H1 (cell line): ENCODE measurements at regions not wholly inside any gene's neighbourhood (a gene's known extent, or its start where the extent isn't known, plus 50 kb on each side); places are given as distances from the start of the nearest gene placed in this dataset.

Source experiments
- CREB1 ChIP-seq: IDR thresholded peaks from 2 replicates; pipeline ENCODE4 v1.6.1; 2012; ENCODE audit warnings: inconsistent platforms
- EZH2 ChIP-seq: fragments of 200-600 bp; sonication (generic); IDR thresholded peaks from 2 replicates; pipeline ENCODE4 v1.7.1; 2012; ENCODE audit warnings: low read depth, mild to moderate bottlenecking, moderate library complexity, low read length, inconsistent platforms; ENCODE audit not compliant: severe bottlenecking
- FOSL1 ChIP-seq: IDR thresholded peaks from 2 replicates; pipeline ENCODE4 v1.6.1; 2011; ENCODE audit warnings: mild to moderate bottlenecking, low read depth, low read length, moderate library complexity; ENCODE audit not compliant: insufficient read depth
- JUND ChIP-seq: IDR thresholded peaks from 2 replicates; pipeline ENCODE4 v1.6.1; 2011; ENCODE audit warnings: mild to moderate bottlenecking, improper control_type of control experiment, low read length
- POLR2A ChIP-seq, 2 experiments: IDR thresholded peaks; 1 replicate in 1 of 2; 2 replicates in 1 of 2; pipeline ENCODE4 v1.6.1; 2011; ENCODE audit warnings: low read depth in 2 of 2, low read length in 2 of 2, mild to moderate bottlenecking in 2 of 2; ENCODE audit errors: control extremely low read depth in 1 of 2
- RAD21 ChIP-seq, 2 experiments: IDR thresholded peaks in 1 of 2; conservative IDR thresholded peaks in 1 of 2; 2 replicates each; pipeline ENCODE4 v1.6.1; 2011; ENCODE audit warnings: low read depth in 2 of 2, low read length in 2 of 2, improper control_type of control experiment in 1 of 2, inconsistent platforms in 1 of 2, mild to moderate bottlenecking in 1 of 2, moderate library complexity in 1 of 2
- SRF ChIP-seq: IDR thresholded peaks from 2 replicates; pipeline ENCODE4 v1.6.1; 2011; ENCODE audit warnings: mild to moderate bottlenecking, low read depth, low read length, moderate library complexity
- SUZ12 ChIP-seq: fragments of 200-600 bp; sonication (generic); IDR thresholded peaks from 2 replicates; pipeline ENCODE4 v1.6.1; 2012; ENCODE audit warnings: mild to moderate bottlenecking, inconsistent platforms, low read length, moderate library complexity, mixed read lengths
- TF ChIP-seq, protein P1 (sequence below), 3 experiments: IDR thresholded peaks; 1 replicate in 2 of 3; 2 replicates in 1 of 3; pipeline versions ENCODE4 v1.5.1 to v1.6.1; 2011; ENCODE audit warnings: low read length in 3 of 3, mild to moderate bottlenecking in 3 of 3, inconsistent platforms in 2 of 3, low read depth in 1 of 3, moderate library complexity in 1 of 3; ENCODE audit not compliant: insufficient read depth in 1 of 3; ENCODE audit errors: control extremely low read depth in 1 of 3

- TF ChIP-seq, protein P1, sequence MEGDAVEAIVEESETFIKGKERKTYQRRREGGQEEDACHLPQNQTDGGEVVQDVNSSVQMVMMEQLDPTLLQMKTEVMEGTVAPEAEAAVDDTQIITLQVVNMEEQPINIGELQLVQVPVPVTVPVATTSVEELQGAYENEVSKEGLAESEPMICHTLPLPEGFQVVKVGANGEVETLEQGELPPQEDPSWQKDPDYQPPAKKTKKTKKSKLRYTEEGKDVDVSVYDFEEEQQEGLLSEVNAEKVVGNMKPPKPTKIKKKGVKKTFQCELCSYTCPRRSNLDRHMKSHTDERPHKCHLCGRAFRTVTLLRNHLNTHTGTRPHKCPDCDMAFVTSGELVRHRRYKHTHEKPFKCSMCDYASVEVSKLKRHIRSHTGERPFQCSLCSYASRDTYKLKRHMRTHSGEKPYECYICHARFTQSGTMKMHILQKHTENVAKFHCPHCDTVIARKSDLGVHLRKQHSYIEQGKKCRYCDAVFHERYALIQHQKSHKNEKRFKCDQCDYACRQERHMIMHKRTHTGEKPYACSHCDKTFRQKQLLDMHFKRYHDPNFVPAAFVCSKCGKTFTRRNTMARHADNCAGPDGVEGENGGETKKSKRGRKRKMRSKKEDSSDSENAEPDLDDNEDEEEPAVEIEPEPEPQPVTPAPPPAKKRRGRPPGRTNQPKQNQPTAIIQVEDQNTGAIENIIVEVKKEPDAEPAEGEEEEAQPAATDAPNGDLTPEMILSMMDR (IDR thresholded peaks at IDR 0.05; ENCODE audit: control extremely low read depth in 1 of 3, insufficient read depth in 1 of 3, low read depth in 1 of 3, low read length in 3 of 3), result no peak
- TF ChIP-seq FOSL1 (no peak), EZH2 (no peak), SRF (no peak), JUND (no peak), RAD21 (IDR thresholded peaks at IDR 0.05 in 1 of 2, conservative IDR thresholded peaks at IDR 0.05 in 1 of 2; ENCODE audit: low read depth in 2 of 2, low read length in 2 of 2) (no peak), CREB1 (no peak), POLR2A (IDR thresholded peaks at IDR 0.05; ENCODE audit: control extremely low read depth in 1 of 2, low read depth in 2 of 2, low read length in 2 of 2) (no peak), SUZ12 (no peak)
Measured at GRCh38 chr4:53889326-53890055, 174.9 kb downstream of the CHIC2 start.
